ENCODE measurements at regions not wholly inside any gene's neighbourhood (a gene's known extent, or its start where the extent isn't known, plus 50 kb on each side); places are given as distances from the start of the nearest gene placed in this dataset.

DNA sequence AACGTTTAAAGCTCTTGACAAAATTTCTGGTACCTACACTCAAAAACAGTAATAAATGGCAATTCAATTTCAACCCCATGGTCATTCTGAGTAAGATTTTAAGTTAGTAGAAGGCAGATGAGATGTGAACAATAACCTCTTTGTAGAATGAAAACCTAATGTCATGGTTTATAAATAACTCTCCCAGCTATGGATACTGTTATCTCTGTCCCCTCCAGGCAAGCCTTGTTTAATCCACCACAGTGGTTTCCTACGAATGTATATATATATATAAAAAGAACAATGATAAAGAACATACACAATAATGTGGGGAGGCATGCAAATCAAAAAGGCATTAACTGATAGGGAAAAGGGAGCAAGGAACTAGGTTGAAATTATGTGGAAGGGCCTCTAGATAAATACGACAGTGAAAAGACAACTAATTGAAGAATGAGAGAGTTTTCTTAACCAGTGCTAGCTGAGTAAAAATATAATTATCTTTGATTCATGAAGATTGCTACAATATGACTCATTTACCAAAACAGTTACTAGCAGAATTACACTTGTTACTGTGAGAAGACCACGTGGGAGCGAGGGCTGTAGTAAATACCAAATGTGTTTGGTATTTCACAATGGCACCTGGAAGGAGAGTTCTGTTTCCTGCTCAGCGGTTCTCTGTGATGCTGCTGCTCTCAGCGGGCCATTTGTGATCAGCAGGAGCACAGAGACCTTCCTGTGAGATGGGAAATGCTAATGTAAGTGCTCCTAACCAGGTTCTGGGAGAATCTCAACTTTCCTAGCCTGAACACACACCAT is 173.7 kb downstream of the MBOAT1 start:
- H3K36me3 ChIP-seq (ENCODE audit: low read depth), result no peaks in the 10 kb centered on the region
- TF ChIP-seq, protein P1, sequence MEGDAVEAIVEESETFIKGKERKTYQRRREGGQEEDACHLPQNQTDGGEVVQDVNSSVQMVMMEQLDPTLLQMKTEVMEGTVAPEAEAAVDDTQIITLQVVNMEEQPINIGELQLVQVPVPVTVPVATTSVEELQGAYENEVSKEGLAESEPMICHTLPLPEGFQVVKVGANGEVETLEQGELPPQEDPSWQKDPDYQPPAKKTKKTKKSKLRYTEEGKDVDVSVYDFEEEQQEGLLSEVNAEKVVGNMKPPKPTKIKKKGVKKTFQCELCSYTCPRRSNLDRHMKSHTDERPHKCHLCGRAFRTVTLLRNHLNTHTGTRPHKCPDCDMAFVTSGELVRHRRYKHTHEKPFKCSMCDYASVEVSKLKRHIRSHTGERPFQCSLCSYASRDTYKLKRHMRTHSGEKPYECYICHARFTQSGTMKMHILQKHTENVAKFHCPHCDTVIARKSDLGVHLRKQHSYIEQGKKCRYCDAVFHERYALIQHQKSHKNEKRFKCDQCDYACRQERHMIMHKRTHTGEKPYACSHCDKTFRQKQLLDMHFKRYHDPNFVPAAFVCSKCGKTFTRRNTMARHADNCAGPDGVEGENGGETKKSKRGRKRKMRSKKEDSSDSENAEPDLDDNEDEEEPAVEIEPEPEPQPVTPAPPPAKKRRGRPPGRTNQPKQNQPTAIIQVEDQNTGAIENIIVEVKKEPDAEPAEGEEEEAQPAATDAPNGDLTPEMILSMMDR (IDR thresholded peaks at IDR 0.05; ENCODE audit: poor library complexity, severe bottlenecking), result no peak
- DNase-seq (ENCODE audit: low spot score) (no peak), ATAC-seq (ENCODE audit: low read depth) (peak; percentile 53; the same call in 2 of the 3 replicates)
- H3K9me3 ChIP-seq (ENCODE audit: severe bottlenecking), result no peaks in the 10 kb centered on the region
- H3K27ac ChIP-seq (ENCODE audit: poor library complexity, severe bottlenecking), result no peak overlapping the region
- no peaks in the 10 kb centered on the region for H3K4me1 ChIP-seq (ENCODE audit: insufficient read depth, poor library complexity, severe bottlenecking)
- no peaks in the 10 kb centered on the region for H3K27me3 ChIP-seq (ENCODE audit: insufficient read depth, poor library complexity, severe bottlenecking)
- H3K4me3 ChIP-seq (ENCODE audit: severe bottlenecking), result no peak overlapping the region

DNA sequence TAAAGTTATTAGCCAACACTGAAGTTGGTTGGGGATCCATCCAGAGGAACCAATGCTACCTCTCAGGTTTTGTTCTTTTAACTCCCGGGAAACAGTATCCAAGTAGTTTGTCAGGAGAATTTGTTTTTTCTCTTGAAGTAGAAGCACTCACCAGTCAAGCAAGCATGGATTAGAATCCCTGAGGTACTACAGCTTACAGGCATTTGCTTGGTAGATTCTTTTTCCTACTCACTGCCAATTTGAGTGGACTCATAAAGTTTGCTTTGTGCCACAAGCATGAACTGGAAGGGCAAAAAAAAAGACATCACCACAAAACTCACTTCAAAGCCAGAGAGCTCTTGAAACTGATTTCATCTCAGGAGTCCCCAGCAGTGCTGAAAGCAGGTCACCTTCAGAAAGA is 167.4 kb downstream of the MBOAT1 start:
- no peak for DNase-seq (ENCODE audit: low spot score)

More for the DNA sequence above, 167.4 kb downstream of the MBOAT1 start:
- Histone ChIP-seq H3K9me3 (ENCODE audit: severe bottlenecking) (no peaks in the 10 kb centered on the region), H3K27ac (ENCODE audit: poor library complexity, severe bottlenecking) (no peak overlapping the region), H3K4me1 (ENCODE audit: insufficient read depth, poor library complexity, severe bottlenecking) (no peaks in the 10 kb centered on the region), H3K4me3 (ENCODE audit: severe bottlenecking) (no peak overlapping the region), H3K27me3 (ENCODE audit: insufficient read depth, poor library complexity, severe bottlenecking) (no peaks in the 10 kb centered on the region), H3K36me3 (ENCODE audit: low read depth) (no peaks in the 10 kb centered on the region)
- ATAC-seq (ENCODE audit: low read depth), result no peak
- TF ChIP-seq, protein P1 (IDR thresholded peaks at IDR 0.05; ENCODE audit: poor library complexity, severe bottlenecking), result no peak

Measured in RWPE2 (cell line).